Upper lobe of left lung (tissue), 4 donors: ENCODE measurements at regions not wholly inside any gene's neighbourhood (a gene's known extent, or its start where the extent isn't known, plus 50 kb on each side); places are given as distances from the start of the nearest gene placed in this dataset.

Experiments
- CTCF ChIP-seq, 6 experiments: fragments of 450-650 bp in 4 of 6; fragments of 200-600 bp in 2 of 6; sonication (generic) in 2 of 6; IDR thresholded peaks; one replicate each; pipeline ENCODE4 v1.5.1; 2016 to 2019; ENCODE audit warnings: antibody characterized with exemption in 6 of 6
- EP300 ChIP-seq, 4 donors: sonication (generic); formaldehyde crosslinking; IDR thresholded peaks; one replicate each; pipeline ENCODE4 v1.5.1; 2017; ENCODE audit warnings: antibody characterized with exemption in 4 of 4, control low read depth in 2 of 4
- POLR2AphosphoS5 ChIP-seq, 2 donors: sonication (generic); formaldehyde crosslinking; IDR thresholded peaks; one replicate each; pipeline ENCODE4 v1.5.1; 2017; ENCODE audit warnings: antibody characterized with exemption in 2 of 2

GRCh38 chr11:15446315-15446714, 331.6 kb downstream of the INSC start:
- TF ChIP-seq CTCF (IDR thresholded peaks at IDR 0.05) (no peak), POLR2AphosphoS5 (IDR thresholded peaks at IDR 0.05) (no peak), EP300 (IDR thresholded peaks at IDR 0.05) (no peak)
